BJ (cell line): ENCODE measurements at regions not wholly inside any gene's neighbourhood (a gene's known extent, or its start where the extent isn't known, plus 50 kb on each side); places are given as distances from the start of the nearest gene placed in this dataset.

Experiments used
- CTCF ChIA-PET: fragments of 350-600 bp; formaldehyde crosslinking; extraction: SDS; loops from one replicate; lab custom pipeline; 2021; ENCODE audit warnings: antibody characterized with exemption, inconsistent platforms; lab: Yijun Ruan, JAX
- POLR2A ChIA-PET: fragments of 300-600 bp; sonication (Branson Sonifier 250); formaldehyde crosslinking; extraction: SDS; loops from one replicate; lab custom pipeline; 2021; ENCODE audit warnings: antibody characterized with exemption; lab: Charles Lee
- DNase-seq: peaks from one replicate; pipeline ENCODE4 v3.0.0-alpha.2; 2011; ENCODE audit warnings: low read depth
- H3K27me3 ChIP-seq: 2 replicates; pipeline ENCODE4 v1.6.0; 2011; ENCODE audit warnings: low read length; ENCODE audit not compliant: control insufficient read depth, insufficient read depth
- H3K36me3 ChIP-seq: 2 replicates; pipeline ENCODE4 v1.5.1; 2011; ENCODE audit warnings: low read length; ENCODE audit not compliant: control insufficient read depth, insufficient read depth
- H3K4me3 ChIP-seq: 2 replicates; pipeline ENCODE4 v1.5.1; 2011; ENCODE audit warnings: low read depth, mild to moderate bottlenecking, control low read depth, low read length
- CTCF ChIP-seq: IDR thresholded peaks from 2 replicates; pipeline ENCODE4 v1.5.1; 2011; ENCODE audit warnings: low read depth, mild to moderate bottlenecking, control low read depth, inconsistent platforms, low read length, moderate library complexity; ENCODE audit not compliant: insufficient read depth

- ChIA-PET CTCF (no interaction called here), POLR2A (no interaction called here)
- no peak overlapping the region for H3K4me3 ChIP-seq
- TF ChIP-seq CTCF, result no peak
- DNase-seq, result no peak
- peaks cover 19% of the 10 kb centered on the region for H3K36me3 ChIP-seq
- H3K27me3 ChIP-seq, result no peaks in the 10 kb centered on the region
Observed at GRCh38 chr17:21537302-21537701, 155.0 kb upstream of the KCNJ18 start.

- H3K36me3 ChIP-seq, result peaks cover 21% of the 10 kb centered on the region
- no peak overlapping the region for H3K4me3 ChIP-seq
- CTCF ChIA-PET, result no interaction called here
- POLR2A ChIA-PET, result no interaction called here
- TF ChIP-seq CTCF, result no peak
- no peak for DNase-seq
- no peaks in the 10 kb centered on the region for H3K27me3 ChIP-seq
Observed at GRCh38 chr17:21538615-21539014, 153.7 kb upstream of the KCNJ18 start.

- no peaks in the 10 kb centered on the region for H3K27me3 ChIP-seq
- DNase-seq, result no peak
- POLR2A ChIA-PET, result no interaction called here
- CTCF ChIA-PET, result no interaction called here
- TF ChIP-seq CTCF, result no peak
- no peak overlapping the region for H3K4me3 ChIP-seq
- peaks cover 17% of the 10 kb centered on the region for H3K36me3 ChIP-seq
Observed at GRCh38 chr17:21539146-21539545, 153.2 kb upstream of the KCNJ18 start.

- Histone ChIP-seq H3K27me3 (no peaks in the 10 kb centered on the region), H3K36me3 (peaks cover 7% of the 10 kb centered on the region; the same call in 1 of the 2 replicates), H3K4me3 (no peak overlapping the region)
- no peak for TF ChIP-seq CTCF
- CTCF ChIA-PET, result no interaction called here
- POLR2A ChIA-PET, result no interaction called here
- DNase-seq, result no peak
Observed at GRCh38 chr17:21540502-21540901, 151.8 kb upstream of the KCNJ18 start.

- POLR2A ChIA-PET, result no interaction called here
- H3K4me3 ChIP-seq, result no peak overlapping the region
- no peak for DNase-seq
- CTCF ChIA-PET, result interaction anchor here (1.6 to 1.7 kb wide), 2 partner anchors 10 to 29 kb away, joined by 3 to 4 read pairs; no protein-coding TSS in a partner anchor
- peaks cover 7% of the 10 kb centered on the region; the same call in 1 of the 2 replicates for H3K36me3 ChIP-seq
- H3K27me3 ChIP-seq, result no peaks in the 10 kb centered on the region
- no peak for TF ChIP-seq CTCF
Observed at GRCh38 chr17:21542070-21542469, 150.3 kb upstream of the KCNJ18 start.
